SK-N-SH (cell line): ENCODE measurements at regions not wholly inside any gene's neighbourhood (a gene's known extent, or its start where the extent isn't known, plus 50 kb on each side); places are given as distances from the start of the nearest gene placed in this dataset.

Experiments
- CTCF ChIA-PET: fragments of 300-600, 350-600 bp; formaldehyde crosslinking; extraction: SDS; loops from one replicate; lab custom pipeline; 2021; lab: Yijun Ruan, JAX
- POLR2A ChIA-PET: fragments of 350-600 bp; sonication (Branson Sonifier 250); formaldehyde crosslinking; extraction: SDS; loops from one replicate; lab custom pipeline; 2020; ENCODE audit warnings: antibody characterized with exemption, inconsistent platforms; lab: Yijun Ruan, JAX
- DNase-seq: peaks from one replicate; pipeline ENCODE4 v3.0.0; 2012
- H2AFZ ChIP-seq: fragments of 200-600 bp; sonication (generic); 2 replicates; pipeline ENCODE4 v1.8.1; 2016; ENCODE audit warnings: antibody characterized with exemption, mild to moderate bottlenecking, low read depth
- H3F3A ChIP-seq: fragments of 200-600 bp; sonication (generic); replicated peaks from 2 replicates; pipeline ENCODE3; 2016; ENCODE audit warnings: antibody characterized with exemption, mild to moderate bottlenecking; ENCODE audit not compliant: insufficient read depth
- H3K27ac ChIP-seq, 2 experiments: fragments of 200-500 bp in 1 of 2; fragments of 200-600 bp in 1 of 2; sonication (Bioruptor generic) in 1 of 2; sonication (generic), shearing (Covaris generic) in 1 of 2; 2 replicates each; pipeline versions ENCODE4 v1.5.1 to v1.6.1; 2014 to 2016; ENCODE audit warnings: low read depth in 2 of 2, inconsistent platforms in 1 of 2, low read length in 1 of 2, mild to moderate bottlenecking in 1 of 2, mixed read lengths in 1 of 2
- H3K27me3 ChIP-seq: fragments of 200-600 bp; sonication (generic), shearing (Covaris generic); 2 replicates; pipeline ENCODE4 v1.6.1; 2016; ENCODE audit warnings: mixed run types; ENCODE audit not compliant: insufficient read depth
- H3K36me3 ChIP-seq, 2 experiments: fragments of 200-500 bp in 1 of 2; fragments of 200-600 bp in 1 of 2; sonication (Bioruptor generic) in 1 of 2; sonication (generic) in 1 of 2; replicated peaks in 1 of 2; 2 replicates each; pipeline versions ENCODE3 to v1.5.1; 2014 to 2016; ENCODE audit warnings: low read length in 1 of 2, mild to moderate bottlenecking in 1 of 2; ENCODE audit not compliant: insufficient read depth in 2 of 2, control insufficient read depth in 1 of 2
- H3K4me1 ChIP-seq, 2 experiments: fragments of 200-500 bp in 1 of 2; fragments of 200-600 bp in 1 of 2; sonication (Bioruptor generic) in 1 of 2; sonication (generic), shearing (Covaris generic) in 1 of 2; 2 replicates each; pipeline versions ENCODE4 v1.5.1 to v1.6.1; 2014 to 2016; ENCODE audit warnings: low read depth in 1 of 2, low read length in 1 of 2, mixed run types in 1 of 2; ENCODE audit not compliant: insufficient read depth in 2 of 2, control insufficient read depth in 1 of 2
- H3K4me2 ChIP-seq: fragments of 200-600 bp; sonication (generic), shearing (Covaris generic); 2 replicates; pipeline ENCODE4 v1.6.1; 2017; ENCODE audit warnings: mixed run types
- H3K4me3 ChIP-seq, 2 experiments: fragments of 200-500 bp in 1 of 2; fragments of 200-600 bp in 1 of 2; sonication (Bioruptor generic) in 1 of 2; sonication (generic), shearing (Covaris generic) in 1 of 2; 2 replicates each; pipeline versions ENCODE4 v1.5.1 to v1.8.1; 2014 to 2016; ENCODE audit warnings: low read depth in 2 of 2, inconsistent platforms in 1 of 2, low read length in 1 of 2, mild to moderate bottlenecking in 1 of 2, mixed read lengths in 1 of 2, moderate library complexity in 1 of 2
- H3K79me2 ChIP-seq: fragments of 200-600 bp; sonication (generic); 2 replicates; pipeline ENCODE4 v1.8.1; 2017; ENCODE audit warnings: mild to moderate bottlenecking; ENCODE audit not compliant: insufficient read depth
- H3K9ac ChIP-seq: fragments of 200-600 bp; sonication (generic); 2 replicates; pipeline ENCODE4 v1.6.1; 2017; ENCODE audit warnings: mixed run types
- H3K9me2 ChIP-seq: fragments of 200-600 bp; sonication (generic); 2 replicates; pipeline ENCODE4 v1.6.1; 2017; ENCODE audit warnings: mixed run types
- H3K9me3 ChIP-seq: fragments of 200-600 bp; sonication (generic); 2 replicates; pipeline ENCODE4 v1.6.1; 2017; ENCODE audit warnings: mixed run types, mild to moderate bottlenecking, moderate library complexity
- H4K20me1 ChIP-seq: fragments of 200-600 bp; sonication (generic); 2 replicates; pipeline ENCODE4 v1.6.1; 2017; ENCODE audit warnings: mild to moderate bottlenecking, mixed run types; ENCODE audit not compliant: insufficient read depth
- ELF1 ChIP-seq: IDR thresholded peaks from 2 replicates; pipeline ENCODE4 v1.4.0; 2012
- FOSL2 ChIP-seq: IDR thresholded peaks from 2 replicates; pipeline ENCODE4 v1.4.0; 2012; ENCODE audit warnings: low read depth, mild to moderate bottlenecking, moderate library complexity, borderline replicate concordance
- FOXJ3 ChIP-seq: sonication (generic); formaldehyde crosslinking; IDR thresholded peaks from 2 replicates; pipeline ENCODE4 v1.5.1; 2020; ENCODE audit warnings: mild to moderate bottlenecking, missing genetic modification reagents
- MEF2A ChIP-seq: IDR thresholded peaks from 2 replicates; pipeline ENCODE4 v1.4.0; 2012; ENCODE audit warnings: low read depth, borderline replicate concordance
- NRF1 ChIP-seq: IDR thresholded peaks from 2 replicates; pipeline ENCODE4 v1.6.1; 2012; ENCODE audit warnings: low read depth, mild to moderate bottlenecking, low read length
- RCOR1 ChIP-seq: fragments of 150-350 bp; IDR thresholded peaks from 2 replicates; pipeline ENCODE4 v1.6.1; 2017; ENCODE audit warnings: antibody characterized with exemption, low read length
- RFX5 ChIP-seq: IDR thresholded peaks from 2 replicates; pipeline ENCODE4 v1.6.1; 2012; ENCODE audit warnings: mild to moderate bottlenecking, improper control_type of control experiment, low read length
- SIN3A ChIP-seq: IDR thresholded peaks from 2 replicates; pipeline ENCODE4 v1.6.1; 2012; ENCODE audit warnings: low read depth, mild to moderate bottlenecking, low read length, moderate library complexity, borderline replicate concordance
- WGBS: methylation state at CpG from one replicate; pipeline ENCODE4 v1.1.6; 2017; ENCODE audit warnings: low lambda C conversion rate; 5-methylcytosine and 5-hydroxymethylcytosine counted together
- TF ChIP-seq, protein P1 (sequence below): IDR thresholded peaks from 2 replicates; pipeline ENCODE4 v1.6.1; 2012; ENCODE audit warnings: mild to moderate bottlenecking, low read depth, low read length, moderate library complexity
- TF ChIP-seq, protein P2 (sequence below): IDR thresholded peaks from 2 replicates; pipeline ENCODE4 v1.4.0; 2012; ENCODE audit warnings: low read depth, borderline replicate concordance
- TF ChIP-seq, protein P3 (sequence below): fragments of 150-350 bp; IDR thresholded peaks from 2 replicates; pipeline ENCODE4 v1.6.1; 2017; ENCODE audit warnings: antibody characterized with exemption, low read length, low read depth, borderline replicate concordance
- TF ChIP-seq, protein P4 (sequence below): IDR thresholded peaks from 2 replicates; pipeline ENCODE4 v1.4.0; 2012; ENCODE audit warnings: low read depth, borderline replicate concordance

DNA sequence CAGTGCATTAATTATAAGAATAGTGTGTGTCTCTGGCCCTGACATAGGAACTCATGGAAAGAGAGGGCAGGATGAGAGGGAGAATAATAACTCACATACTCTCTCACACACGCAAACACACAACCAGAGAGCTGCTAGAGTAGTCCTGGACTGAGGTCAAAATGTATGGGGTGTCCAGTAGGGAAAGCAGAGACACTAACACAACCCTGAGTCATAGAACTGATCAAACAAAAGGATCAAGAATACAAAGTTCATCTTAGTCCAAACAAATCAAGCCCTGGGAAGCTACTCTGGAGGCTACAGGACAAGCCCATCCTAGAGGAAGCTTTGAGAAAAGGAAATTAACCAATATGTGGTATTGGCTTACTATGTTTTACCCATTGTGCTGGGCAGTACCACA, 178.5 kb upstream of the GUCY1A2 start:
- Histone ChIP-seq H3K4me2 (no peak overlapping the region), H3K9me2 (no peaks in the 10 kb centered on the region), H2AFZ (no peak overlapping the region), H3K4me1 (no peaks in the 10 kb centered on the region), H3K27ac (no peak overlapping the region), H3F3A (no peaks in the 10 kb centered on the region), H3K9me3 (no peaks in the 10 kb centered on the region), H3K9ac (no peak overlapping the region), H3K36me3 (no peaks in the 10 kb centered on the region), H3K4me3 (no peak overlapping the region), H3K27me3 (no peaks in the 10 kb centered on the region), H4K20me1 (no peaks in the 10 kb centered on the region), H3K79me2 (no peaks in the 10 kb centered on the region)
- TF ChIP-seq RFX5 (no peak), FOXJ3 (CRISPR knock-in tag) (no peak), MEF2A (no peak)
- ChIA-PET POLR2A (no interaction called here), CTCF (no interaction called here)
- WGBS = 14% methylated on average over 1 of the region's 1 CpG
- no peak for DNase-seq

DNA sequence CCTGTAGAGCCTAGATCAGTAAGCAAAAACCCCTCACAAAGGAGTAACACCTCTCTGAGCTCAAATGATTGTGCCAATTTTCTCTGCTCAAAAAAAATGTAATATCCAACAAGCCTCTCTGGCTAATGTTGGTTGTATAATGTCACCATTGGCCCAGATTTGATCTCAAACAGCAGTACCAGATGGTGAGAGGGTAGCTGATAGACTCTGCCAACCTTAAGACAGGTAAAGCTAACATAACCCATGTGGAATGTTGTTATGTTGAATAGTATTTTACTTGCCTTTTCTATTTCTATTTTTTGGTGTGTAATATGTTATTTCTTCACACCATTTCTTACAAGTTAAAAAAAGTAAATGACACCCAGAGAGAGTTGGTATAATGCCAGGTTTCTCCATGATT, 166.7 kb upstream of the GUCY1A2 start:
- Histone ChIP-seq H3K79me2 (no peaks in the 10 kb centered on the region), H3F3A (no peaks in the 10 kb centered on the region), H3K36me3 (no peaks in the 10 kb centered on the region), H4K20me1 (no peaks in the 10 kb centered on the region), H3K4me3 (no peak overlapping the region), H3K27ac (no peak overlapping the region), H3K4me2 (no peak overlapping the region), H3K9ac (no peak overlapping the region), H3K9me3 (no peaks in the 10 kb centered on the region), H3K27me3 (no peaks in the 10 kb centered on the region), H2AFZ (no peak overlapping the region), H3K9me2 (no peaks in the 10 kb centered on the region), H3K4me1 (no peaks in the 10 kb centered on the region)
- no peak for DNase-seq
- ChIA-PET CTCF (interaction anchor here (1.0 kb wide), 1 partner anchor 10 kb away, joined by 3 read pairs; no protein-coding TSS in a partner anchor), POLR2A (no interaction called here)
- TF ChIP-seq, protein P1, sequence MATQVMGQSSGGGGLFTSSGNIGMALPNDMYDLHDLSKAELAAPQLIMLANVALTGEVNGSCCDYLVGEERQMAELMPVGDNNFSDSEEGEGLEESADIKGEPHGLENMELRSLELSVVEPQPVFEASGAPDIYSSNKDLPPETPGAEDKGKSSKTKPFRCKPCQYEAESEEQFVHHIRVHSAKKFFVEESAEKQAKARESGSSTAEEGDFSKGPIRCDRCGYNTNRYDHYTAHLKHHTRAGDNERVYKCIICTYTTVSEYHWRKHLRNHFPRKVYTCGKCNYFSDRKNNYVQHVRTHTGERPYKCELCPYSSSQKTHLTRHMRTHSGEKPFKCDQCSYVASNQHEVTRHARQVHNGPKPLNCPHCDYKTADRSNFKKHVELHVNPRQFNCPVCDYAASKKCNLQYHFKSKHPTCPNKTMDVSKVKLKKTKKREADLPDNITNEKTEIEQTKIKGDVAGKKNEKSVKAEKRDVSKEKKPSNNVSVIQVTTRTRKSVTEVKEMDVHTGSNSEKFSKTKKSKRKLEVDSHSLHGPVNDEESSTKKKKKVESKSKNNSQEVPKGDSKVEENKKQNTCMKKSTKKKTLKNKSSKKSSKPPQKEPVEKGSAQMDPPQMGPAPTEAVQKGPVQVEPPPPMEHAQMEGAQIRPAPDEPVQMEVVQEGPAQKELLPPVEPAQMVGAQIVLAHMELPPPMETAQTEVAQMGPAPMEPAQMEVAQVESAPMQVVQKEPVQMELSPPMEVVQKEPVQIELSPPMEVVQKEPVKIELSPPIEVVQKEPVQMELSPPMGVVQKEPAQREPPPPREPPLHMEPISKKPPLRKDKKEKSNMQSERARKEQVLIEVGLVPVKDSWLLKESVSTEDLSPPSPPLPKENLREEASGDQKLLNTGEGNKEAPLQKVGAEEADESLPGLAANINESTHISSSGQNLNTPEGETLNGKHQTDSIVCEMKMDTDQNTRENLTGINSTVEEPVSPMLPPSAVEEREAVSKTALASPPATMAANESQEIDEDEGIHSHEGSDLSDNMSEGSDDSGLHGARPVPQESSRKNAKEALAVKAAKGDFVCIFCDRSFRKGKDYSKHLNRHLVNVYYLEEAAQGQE = no peak
- TF ChIP-seq, protein P2, sequence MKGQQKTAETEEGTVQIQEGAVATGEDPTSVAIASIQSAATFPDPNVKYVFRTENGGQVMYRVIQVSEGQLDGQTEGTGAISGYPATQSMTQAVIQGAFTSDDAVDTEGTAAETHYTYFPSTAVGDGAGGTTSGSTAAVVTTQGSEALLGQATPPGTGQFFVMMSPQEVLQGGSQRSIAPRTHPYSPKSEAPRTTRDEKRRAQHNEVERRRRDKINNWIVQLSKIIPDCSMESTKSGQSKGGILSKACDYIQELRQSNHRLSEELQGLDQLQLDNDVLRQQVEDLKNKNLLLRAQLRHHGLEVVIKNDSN = no peak
- TF ChIP-seq, protein P3, sequence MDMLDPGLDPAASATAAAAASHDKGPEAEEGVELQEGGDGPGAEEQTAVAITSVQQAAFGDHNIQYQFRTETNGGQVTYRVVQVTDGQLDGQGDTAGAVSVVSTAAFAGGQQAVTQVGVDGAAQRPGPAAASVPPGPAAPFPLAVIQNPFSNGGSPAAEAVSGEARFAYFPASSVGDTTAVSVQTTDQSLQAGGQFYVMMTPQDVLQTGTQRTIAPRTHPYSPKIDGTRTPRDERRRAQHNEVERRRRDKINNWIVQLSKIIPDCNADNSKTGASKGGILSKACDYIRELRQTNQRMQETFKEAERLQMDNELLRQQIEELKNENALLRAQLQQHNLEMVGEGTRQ = no peak
- no peak for TF ChIP-seq FOXJ3 (CRISPR knock-in tag)
- TF ChIP-seq ELF1 = no peak
- no peak for TF ChIP-seq NRF1
- TF ChIP-seq, protein P4, sequence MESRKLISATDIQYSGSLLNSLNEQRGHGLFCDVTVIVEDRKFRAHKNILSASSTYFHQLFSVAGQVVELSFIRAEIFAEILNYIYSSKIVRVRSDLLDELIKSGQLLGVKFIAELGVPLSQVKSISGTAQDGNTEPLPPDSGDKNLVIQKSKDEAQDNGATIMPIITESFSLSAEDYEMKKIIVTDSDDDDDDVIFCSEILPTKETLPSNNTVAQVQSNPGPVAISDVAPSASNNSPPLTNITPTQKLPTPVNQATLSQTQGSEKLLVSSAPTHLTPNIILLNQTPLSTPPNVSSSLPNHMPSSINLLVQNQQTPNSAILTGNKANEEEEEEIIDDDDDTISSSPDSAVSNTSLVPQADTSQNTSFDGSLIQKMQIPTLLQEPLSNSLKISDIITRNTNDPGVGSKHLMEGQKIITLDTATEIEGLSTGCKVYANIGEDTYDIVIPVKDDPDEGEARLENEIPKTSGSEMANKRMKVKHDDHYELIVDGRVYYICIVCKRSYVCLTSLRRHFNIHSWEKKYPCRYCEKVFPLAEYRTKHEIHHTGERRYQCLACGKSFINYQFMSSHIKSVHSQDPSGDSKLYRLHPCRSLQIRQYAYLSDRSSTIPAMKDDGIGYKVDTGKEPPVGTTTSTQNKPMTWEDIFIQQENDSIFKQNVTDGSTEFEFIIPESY = no peak
- TF ChIP-seq SIN3A = no peak
- no peak for TF ChIP-seq FOSL2
- TF ChIP-seq RCOR1 = no peak
- TF ChIP-seq RFX5 = no peak
